NCI-H82 treated with DMSO at 0.1 percent for 48 hours (cell line): ENCODE measurements at regions not wholly inside any gene's neighbourhood (a gene's known extent, or its start where the extent isn't known, plus 50 kb on each side); places are given as distances from the start of the nearest gene placed in this dataset.
A peak's percentile ranks its signal among the peaks of the same experiment; 100 is the strongest.
"Not testable (repeated sequence)": the region's sequence is repeated elsewhere in the genome, so short reads cannot be mapped to it uniquely, and the experiment has no call there.

Source experiments
- DNase-seq: peaks from one replicate; lab custom pipeline; 2025; ENCODE audit not compliant: unreplicated experiment; lab: John Stamatoyannopoulos, UW

DNA sequence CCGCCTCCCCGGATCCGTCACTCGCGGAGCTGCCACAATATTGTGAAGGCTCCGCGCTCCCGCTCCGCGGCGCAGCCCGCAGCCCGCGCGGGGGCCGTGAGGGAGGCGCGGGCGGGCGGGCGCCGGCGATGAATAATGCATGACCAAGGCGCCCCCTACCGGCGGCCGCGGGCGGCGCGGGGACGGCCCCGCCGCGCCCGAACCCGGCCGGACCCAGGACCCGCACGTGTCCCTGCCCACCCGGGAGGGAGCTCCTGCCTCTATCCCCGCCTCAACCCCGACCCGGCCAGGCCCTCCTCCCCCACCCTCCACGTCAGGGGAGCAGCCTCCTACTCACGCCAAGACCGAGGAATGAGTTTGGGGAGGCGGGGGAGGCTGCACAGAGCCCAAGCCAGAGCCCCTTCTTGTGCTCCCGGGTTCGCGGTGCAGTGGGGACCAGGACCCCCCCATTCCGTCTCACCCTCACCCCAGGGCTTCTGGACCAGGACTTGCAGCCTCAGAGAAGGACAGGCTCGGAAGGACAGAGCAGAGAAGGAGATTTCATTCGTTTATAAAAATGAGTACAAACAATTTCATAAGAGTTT, 70.8 kb upstream of the CASZ1 start:
- DNase-seq = peak; percentile 28

DNA sequence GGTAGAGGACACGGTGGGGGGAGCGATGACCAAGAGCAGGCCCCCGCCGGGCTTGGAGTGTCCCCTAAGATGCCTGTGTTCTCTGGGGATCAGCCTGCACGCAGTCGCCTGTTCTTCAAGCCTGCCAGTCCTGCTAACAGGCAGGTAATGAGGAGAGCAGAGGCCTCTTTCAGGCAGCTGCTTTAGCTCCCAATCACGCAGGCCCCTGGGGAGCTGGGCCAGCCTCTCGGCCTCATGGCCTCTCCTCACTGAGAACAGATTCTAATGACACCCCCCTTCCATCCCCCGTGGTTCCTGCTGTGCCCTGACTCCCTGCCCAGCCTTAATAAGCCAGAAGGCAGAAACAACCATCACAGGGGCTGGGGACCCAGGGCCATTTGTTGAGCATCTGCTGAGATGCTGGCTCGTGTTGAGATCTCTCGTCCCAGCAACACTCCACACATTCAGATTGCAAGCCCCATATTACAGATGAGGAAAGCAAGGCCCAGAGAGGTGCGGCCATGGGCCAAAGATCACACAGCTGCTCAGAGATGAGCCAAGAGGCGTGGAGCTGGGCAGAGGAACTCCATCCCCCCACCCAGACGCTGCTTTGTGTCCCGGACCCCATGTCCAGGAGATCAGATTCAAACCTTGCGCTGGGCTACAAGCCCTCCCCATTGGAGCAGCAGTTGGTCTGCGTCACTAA, 71.6 kb upstream of the CASZ1 start:
- peak; percentile 58 for DNase-seq

DNA sequence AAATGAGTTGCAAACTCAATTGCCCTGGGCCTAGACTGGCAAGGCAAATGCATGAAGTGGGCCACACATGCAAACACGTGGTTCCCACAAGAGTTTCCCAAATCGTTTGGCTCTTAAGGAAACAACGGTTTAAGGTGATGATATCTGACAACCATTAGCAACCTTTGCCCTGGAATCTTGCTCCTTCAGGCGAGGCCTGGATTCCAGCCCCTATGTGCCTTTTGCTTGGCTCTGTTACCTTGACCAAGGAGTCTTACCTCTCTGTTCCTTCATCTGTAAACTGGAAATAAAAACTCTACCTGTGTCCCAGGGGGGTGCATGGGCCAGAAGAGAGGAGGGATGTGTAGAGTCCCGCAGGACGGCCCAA, 72.1 kb upstream of the CASZ1 start:
- no peak for DNase-seq

DNA sequence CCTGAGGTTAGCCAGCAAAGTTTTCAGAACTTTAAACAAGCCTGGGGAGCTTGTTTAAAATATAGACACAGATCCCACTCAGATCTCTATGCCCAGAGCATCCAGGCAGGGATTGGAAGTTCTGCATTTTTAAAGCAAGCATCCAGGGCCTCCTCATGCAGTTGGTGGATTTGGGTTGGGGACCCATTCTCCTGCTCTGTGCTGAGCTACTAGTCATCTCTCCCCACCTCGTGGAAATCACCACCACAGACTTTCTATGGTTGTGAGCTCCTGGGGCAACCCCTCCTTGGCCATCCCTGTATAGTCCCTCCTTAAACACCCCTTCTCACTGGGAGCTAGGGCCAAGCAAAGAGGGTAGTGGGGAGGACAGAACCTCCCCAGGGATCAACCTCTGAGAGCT, 73.5 kb upstream of the CASZ1 start:
- DNase-seq = no peak

DNA sequence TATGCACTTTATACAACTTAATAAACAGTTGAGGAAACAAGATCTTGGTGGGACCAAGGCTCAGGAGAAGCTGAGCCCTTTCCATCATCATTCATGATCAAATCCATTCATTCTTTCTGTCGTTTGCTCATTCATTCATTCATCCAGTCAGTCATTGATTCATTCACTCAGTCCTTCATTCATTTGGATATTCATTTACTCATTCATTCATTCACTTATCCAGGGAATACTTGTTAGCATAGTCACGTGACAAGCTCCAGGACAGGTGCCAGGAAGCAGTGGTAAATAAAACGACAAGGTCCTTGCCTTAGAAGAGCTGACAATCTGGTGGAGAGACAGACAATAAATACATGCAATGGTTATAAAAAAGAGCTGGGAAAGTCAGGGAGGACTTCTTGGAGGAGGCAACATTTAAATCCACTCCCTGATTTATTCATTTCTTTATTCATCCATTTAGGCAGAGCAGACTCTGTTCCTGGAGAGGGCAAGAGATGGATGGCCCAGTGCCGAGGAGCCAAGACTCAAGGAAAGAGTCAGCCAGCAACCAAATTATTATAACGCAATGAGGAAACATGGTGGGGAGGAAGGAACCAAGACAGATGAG, 74.1 kb upstream of the CASZ1 start:
- no peak for DNase-seq

DNA sequence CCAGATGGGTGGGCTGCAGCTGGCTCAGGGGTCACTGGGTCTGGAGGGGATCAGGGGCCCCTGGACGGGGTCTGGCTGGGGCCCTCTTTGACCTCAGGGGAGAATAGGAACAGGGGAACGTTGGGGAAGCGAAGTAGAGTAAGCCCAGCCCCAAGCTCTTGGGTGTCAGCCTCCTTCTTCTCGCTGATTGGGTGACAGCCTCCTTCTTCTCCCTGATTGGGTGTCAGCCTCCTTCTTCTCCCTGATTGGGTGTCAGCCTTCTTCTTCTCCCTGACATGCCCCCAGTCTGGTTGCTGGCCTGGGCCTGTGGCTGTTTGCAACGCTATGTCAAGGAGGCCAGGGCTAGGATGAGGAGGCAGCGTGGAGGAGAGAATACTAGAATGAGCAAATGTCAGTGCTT, 76.7 kb upstream of the CASZ1 start:
- peak; percentile 67 for DNase-seq

DNA sequence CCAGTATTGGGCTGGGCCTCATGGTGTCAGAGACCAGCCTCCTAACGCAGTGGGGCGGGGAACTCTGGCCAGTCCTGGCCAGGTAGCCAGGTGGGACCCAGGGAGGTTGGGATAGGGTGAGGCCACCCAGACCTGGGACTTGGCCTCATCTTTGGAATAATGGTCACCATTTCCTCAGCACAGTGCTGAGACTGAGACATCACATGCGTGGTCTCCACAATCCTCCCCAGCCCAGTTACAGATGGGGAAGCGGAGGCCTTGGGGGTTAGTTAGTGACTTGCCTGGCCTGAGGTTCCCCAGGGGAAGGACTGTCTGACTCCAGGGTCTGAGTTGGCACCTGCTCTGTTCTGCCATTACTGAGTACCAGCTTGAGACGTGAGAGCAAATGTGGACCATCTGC, 77.9 kb upstream of the CASZ1 start:
- no peak for DNase-seq

DNA sequence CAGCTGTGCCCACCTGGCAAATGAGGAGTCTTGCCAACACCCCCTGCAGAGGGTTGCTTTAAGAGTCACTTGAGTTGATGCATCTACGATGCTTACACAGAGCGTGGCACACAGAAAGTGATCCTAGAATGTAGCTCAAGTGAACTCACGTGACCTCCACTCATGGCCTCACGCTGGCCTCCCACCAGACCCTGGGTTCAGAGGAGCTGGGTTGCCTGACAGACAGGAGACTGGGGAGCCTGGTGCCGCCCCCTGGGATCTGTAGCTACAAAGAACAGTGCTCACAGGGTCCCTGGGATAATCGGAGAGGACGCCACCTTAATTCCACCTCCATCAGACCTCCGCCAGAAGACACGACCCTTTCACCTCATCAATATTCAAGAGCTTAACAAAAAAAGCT, 81.4 kb upstream of the CASZ1 start:
- DNase-seq = no peak

DNA sequence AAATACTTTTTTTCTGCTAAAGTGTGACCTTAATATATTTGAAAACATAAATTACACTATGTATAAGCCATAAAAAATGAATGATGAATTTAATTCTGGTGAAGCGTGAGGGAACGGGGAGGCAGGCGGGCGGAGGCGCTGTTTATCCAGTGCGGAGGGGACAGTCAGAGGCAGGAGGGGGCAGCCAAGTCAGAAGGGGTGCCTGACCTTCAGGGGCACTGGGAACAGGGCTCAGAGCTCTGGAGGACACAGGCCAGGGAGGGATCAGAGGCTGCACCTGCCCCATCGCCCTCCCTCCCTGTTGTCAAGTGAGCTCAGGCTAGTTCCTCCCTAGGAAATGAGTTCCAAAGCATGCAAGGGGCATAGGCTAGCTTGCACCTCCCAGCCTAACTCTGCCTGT, 82.0 kb upstream of the CASZ1 start:
- no peak for DNase-seq

DNA sequence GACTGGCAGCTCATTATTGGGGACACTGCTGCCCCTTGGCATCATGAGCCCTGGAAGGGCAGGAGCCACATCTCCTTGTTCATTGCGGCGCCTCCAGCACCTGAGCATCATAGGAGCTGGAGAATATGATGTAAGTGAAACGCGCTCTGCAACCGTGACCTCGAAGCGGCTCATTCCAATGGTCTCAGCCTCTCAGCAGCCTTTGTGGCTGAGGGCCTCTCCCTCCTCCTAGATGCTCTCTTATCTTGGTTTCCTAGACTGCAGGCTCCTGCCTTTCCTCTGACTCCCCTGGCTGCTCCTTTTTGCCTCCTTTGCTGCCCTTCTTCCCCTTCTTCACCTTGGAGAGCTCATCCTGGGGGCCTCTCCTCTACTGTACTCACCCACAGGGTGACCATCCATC, 83.6 kb upstream of the CASZ1 start:
- no peak for DNase-seq

DNA sequence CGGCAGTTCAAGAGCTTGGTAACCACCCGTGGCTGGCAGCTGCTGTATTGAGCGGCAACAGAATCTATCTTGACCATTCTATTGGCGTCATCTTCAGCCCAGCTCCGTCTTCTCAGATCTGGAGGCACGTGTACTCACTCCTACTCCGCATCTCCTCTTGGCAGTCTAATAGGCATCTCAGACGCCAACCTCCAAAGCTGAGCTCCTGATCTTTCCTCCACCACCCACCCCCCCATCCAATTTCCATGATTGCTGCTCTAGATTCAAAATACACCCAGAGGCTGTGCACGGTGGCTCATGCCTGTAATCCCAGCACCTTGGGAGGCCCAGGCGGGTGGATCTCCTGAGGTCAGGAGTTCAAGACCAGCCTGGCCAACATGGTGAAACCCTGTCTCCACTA, 84.6 kb upstream of the CASZ1 start:
- DNase-seq = no peak

DNA sequence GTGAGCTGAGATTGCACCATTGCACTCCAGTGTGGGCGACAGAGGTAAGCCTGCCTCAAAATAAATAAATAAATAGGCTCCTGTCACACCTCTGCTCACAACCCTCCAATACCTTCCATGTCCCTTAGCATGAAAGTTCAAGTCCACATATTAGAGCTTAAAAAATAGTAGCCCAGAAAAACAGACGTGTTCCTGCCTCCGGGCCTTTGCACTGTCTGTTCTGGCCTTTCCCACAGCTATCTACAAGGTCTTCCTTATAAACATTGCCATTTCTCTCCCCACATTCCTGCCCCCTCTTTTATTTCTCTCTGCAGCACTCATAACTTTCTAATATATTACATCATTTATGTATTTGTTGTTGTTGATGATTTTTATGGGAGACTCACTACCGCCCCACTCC, 85.6 kb upstream of the CASZ1 start:
- DNase-seq = no peak

DNA sequence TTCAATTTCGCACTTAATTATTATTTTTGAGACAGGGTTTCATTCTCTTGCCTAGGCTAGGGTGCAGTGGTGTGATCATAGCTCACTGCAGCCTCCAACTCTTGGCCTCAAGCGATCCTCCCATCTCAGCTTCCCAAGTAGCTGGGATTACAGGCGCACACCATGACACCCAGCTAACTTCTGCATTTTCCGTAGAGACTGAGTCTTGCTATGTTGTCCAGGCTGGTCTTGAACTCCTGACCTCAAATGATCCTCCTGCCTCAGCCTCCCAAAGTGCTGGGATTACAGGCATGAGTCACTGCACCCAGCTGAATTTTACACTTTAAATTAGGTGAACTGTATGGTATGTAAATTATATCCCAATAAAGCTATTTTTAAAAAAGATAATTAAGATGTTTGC, 90.6 kb upstream of the CASZ1 start:
- DNase-seq = not testable (repeated sequence)

DNA sequence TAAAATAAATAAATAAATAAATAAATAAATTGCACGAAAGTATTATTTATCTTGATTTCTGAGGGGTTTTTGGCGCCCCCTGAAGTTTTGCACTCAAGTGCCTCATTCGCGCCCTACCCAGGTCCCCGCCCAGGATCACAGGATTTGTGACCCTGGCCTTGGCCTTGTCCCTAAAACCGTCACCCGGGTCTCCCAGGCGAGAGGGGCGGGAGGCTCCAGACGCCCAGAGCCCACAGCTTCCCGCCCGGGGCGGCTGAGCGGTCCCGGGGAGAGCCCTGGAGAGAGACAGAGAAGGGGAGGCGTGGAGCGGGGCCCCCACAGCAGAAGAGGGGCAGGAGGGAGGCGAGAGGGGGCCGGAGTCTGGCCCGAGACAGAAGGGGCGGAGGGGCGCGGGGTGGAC, 91.8 kb upstream of the CASZ1 start:
- no peak for DNase-seq

DNA sequence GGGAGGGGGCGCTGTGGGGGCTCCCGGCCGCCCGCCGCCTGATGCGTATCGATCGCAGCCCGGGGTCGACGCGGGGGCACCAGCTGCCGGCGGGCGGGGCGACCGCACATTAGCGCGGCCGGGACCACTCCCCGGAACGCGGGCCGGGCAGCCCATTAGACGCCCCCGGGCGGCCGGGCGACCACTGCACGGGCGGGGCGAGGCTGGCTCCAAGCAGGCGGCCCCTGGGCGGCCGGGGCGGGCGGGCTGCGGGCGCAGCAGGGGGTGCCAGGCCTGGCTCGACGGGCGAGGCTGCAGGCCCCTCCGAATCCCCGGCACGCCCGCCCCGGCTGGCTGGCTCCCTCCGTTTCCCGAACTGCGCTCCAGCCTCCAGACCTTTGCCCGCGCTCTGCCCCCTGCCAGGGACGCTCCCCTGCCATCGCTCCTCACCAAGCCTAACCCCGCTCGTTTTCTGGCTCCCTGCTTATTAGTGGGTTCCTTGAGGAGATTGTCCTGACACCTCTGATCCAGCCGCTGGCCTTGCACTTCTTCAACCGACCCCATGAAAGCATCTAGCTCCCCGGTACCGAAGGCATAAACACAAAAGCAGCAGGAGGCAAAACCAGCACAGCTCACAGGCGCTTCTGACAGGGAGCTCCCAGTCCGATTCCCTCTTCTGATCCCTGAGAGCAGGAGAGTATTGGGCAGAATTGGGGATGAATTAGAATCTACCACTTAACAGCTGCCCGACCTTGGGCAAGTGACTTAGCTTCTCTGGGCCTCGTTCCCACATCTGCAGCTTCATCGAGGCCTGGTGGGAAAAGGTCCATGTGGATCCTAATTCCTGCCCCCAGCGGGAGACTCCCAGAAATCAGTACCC, 92.6 kb upstream of the CASZ1 start:
- peak; percentile 21 for DNase-seq

DNA sequence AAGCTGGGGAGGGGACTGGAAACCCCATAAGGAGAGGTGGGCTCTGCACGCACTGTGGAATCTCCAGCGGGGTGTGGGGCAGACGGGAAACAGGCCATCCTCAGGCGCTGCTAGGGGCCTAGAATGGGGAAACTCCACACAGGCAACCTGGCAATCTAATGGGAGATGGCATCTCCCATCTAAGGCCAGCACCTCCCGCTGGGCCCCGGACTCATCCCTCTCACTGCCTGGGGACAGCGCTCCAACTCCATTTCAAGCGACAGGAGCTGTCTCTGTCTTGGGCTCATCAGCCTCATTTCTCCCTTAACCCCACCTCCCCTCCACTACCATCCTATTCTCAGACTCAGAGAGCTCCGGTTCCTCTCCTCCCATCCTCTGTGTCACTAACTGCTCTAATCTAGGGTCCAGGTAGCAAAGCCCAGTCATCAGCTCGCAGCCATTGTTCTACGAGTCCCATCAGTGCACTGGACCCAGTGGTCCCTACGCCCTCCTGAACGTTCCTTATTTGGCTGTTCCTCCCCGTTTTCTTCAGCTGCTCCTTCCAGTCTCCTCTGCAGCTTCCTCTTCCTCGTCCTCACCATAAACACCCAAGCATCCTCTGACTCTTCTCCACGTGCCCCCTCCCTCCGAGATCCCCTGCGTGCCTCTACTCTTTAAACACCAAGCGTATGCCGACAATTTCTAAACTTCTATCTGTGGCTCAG, 93.4 kb upstream of the CASZ1 start:
- no peak for DNase-seq

DNA sequence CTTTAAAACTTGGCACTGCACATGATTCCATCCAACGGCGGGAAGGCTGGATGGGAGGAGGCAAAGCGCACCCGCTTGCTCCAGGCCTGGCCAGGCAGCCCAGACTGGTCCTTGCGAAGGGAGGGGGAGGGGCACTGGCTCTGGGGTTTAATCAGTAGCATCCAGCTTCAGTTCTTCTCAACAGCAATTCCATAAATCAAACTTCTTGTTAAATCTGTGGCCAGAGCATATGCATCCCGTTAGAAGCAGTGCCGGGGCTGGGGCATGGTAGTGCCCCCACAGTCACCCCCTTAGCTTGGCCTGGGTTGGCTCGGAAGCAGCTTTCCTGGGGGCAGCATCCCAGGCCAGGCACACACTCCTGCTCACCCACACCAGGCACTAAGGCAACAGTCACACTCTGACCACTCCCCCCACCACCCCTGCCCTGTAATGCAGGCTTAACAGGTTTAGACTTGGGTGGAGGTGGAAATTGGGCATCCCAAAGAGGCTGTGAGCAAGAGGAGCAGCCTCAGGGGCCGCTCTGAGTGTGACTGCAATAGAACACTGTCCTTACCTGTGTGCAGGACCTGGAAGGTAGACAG, 94.1 kb upstream of the CASZ1 start:
- no peak for DNase-seq

DNA sequence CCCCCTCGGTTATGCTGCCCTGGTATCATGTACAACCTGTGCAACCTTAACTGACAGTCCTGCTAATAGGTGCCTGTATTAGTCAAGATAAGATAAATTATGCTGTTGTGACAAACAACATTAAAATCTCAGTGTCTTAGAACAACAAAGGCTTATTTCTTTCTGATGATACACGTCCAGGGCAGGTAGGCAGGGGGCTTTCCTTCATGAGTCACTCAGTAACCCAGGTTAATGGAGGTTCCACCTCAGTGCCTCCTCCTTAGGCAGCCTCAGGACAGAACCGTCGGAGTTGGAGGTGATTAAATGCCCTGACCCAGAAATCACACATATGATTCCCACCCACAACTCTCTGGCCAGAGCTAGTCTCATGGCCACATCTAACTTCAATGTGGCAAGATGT, 94.6 kb upstream of the CASZ1 start:
- DNase-seq = no peak

DNA sequence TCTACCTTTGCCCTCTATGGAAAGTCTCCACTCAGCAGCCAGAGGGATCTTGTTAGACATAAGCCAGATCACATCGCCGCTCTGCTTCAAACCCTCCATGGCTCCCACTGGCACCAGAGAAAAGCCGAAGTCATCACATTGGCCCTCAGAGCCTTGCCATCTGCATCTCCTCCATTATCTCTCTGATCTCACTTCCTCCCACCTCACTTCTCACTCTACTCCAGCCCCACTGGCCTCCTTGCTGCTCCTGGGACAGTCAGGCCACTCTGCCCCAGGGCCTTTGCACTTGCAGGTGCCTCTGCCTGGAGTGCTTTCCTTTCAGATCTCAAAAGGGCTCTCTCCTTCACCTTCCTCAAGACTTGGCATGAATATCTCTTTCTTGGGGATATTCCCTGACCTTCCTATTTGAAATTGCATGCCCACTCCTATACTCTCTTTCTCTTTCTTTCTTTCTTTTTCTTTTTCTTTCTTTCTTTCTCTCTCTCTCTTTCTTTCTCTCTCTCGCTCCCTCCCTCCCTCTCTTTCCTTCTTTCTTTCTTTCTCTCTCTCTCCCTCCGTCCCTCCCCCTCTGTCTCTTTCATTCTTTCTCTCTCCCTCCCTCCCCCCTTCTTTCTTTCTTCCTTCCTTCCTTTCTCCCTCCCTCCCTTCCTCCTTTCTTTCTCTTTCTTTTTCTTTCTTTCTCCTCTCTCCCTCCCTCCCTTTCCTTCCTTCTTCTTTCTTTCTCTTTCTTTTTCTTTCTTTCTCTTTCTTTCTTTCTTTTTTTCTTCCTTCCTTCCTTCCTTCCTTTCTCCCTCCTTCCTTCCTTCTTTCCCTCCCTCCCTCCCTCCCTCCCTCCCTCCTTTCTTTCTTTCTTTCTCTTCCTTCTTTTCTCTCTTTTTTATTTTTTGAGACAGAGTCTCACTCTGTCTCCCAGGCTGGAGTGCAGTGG, 96.0 kb upstream of the CASZ1 start:
- DNase-seq = no peak

DNA sequence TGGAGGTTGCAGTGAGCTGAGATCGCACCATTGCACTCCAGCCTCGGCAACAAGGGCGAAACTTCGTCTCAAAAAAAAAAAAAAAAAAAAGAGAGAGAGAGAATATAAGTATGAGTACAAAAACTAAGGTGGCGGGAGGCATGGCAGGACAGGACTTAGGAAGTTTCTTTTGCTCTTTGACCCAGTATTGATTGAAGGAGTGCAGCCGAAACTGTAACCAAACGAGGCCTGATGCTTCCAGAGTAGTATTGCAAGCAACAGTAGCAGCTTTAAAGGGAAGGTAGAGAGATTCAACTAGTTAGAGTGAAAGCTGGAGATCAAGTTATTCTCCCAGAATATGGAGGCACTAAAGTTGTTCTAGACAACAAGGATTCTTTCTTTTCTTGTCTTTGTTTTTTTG, 99.2 kb upstream of the CASZ1 start:
- no peak for DNase-seq
